ENCODE measurements at regions not wholly inside any gene's neighbourhood (a gene's known extent, or its start where the extent isn't known, plus 50 kb on each side); places are given as distances from the start of the nearest gene placed in this dataset.
A peak's percentile ranks its signal among the peaks of the same experiment; 100 is the strongest.

DNA sequence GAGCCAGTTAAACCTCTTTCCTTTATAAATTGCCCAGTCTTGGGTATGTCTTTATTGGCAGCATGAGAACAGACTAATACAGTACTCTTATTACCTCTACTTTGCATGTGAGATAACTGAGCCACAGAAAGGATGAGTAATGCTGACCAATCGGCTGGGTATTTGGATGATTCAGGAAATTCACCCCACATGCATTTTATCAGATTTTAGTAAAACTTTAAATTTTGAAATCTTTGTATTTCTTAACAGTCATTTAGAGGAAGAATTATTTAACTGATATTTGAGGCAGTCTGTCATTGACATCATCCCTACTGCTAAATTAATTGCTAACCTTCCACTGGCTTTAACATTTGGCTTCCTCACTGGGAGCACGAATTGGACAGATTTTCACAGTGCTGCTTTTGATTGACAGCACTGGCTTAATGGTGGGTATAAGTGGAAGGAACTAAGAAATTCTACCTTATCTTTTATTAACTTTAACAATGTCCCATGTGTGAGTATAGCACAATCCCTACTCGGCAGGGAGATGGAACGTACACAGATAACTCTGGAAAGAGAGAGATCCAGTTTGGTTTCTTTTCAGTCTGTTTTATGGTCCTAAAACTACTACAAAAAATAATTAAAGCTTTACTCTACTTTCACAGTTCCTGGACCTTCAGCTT is 261.0 kb downstream of the DACT1 start:
- ATAC-seq: peak; percentile 97
- TF ChIP-seq CREB5 (CRISPR knock-in tag; IDR thresholded peaks at IDR 0.05; ENCODE audit: low read depth) (peak; percentile 84; the same call in 1 of the 2 replicates), TCF4 (CRISPR knock-in tag; IDR thresholded peaks at IDR 0.05; ENCODE audit: borderline replicate concordance) (no peak), ARNTL (CRISPR knock-in tag; IDR thresholded peaks at IDR 0.05; ENCODE audit: borderline replicate concordance, low read depth) (no peak), ISL1 (CRISPR knock-in tag; IDR thresholded peaks at IDR 0.05) (peak; percentile 91), PATZ1 (CRISPR knock-in tag; IDR thresholded peaks at IDR 0.05; ENCODE audit: borderline replicate concordance) (peak; percentile 73; the same call in 1 of the 2 replicates)
- TF ChIP-seq, protein P1, sequence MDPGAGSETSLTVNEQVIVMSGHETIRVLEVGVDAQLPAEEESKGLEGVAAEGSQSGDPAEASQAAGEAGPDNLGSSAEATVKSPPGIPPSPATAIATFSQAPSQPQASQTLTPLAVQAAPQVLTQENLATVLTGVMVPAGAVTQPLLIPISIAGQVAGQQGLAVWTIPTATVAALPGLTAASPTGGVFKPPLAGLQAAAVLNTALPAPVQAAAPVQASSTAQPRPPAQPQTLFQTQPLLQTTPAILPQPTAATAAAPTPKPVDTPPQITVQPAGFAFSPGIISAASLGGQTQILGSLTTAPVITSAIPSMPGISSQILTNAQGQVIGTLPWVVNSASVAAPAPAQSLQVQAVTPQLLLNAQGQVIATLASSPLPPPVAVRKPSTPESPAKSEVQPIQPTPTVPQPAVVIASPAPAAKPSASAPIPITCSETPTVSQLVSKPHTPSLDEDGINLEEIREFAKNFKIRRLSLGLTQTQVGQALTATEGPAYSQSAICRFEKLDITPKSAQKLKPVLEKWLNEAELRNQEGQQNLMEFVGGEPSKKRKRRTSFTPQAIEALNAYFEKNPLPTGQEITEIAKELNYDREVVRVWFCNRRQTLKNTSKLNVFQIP (CRISPR knock-in tag; IDR thresholded peaks at IDR 0.05; ENCODE audit: borderline replicate concordance, low read depth): no peak

DNA sequence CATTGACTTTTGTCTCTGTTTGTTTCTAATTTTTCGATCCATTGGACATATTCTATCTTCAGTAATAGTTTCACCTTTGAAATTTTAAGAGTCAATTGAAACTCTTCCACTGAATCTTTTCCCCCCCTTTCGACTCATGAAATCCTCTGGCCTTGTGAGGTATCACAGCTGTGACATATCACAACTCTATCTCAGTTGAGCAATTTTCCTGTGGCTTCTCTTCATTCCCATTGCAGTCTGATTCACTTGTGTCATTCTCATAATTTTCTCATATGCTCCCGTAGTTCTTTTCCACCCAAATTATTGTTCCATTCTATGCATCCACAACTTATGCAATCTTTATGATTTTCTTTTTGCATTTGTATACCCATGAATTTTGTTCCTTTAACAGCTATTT is 261.6 kb downstream of the DACT1 start:
- ATAC-seq: peak; percentile 62
- TF ChIP-seq TCF4 (CRISPR knock-in tag; IDR thresholded peaks at IDR 0.05; ENCODE audit: borderline replicate concordance): no peak
- no peak for TF ChIP-seq CSDC2 (CRISPR knock-in tag; IDR thresholded peaks at IDR 0.05)
- TF ChIP-seq, protein P2, sequence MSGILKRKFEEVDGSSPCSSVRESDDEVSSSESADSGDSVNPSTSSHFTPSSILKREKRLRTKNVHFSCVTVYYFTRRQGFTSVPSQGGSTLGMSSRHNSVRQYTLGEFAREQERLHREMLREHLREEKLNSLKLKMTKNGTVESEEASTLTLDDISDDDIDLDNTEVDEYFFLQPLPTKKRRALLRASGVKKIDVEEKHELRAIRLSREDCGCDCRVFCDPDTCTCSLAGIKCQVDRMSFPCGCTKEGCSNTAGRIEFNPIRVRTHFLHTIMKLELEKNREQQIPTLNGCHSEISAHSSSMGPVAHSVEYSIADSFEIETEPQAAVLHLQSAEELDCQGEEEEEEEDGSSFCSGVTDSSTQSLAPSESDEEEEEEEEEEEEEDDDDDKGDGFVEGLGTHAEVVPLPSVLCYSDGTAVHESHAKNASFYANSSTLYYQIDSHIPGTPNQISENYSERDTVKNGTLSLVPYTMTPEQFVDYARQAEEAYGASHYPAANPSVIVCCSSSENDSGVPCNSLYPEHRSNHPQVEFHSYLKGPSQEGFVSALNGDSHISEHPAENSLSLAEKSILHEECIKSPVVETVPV (CRISPR knock-in tag; IDR thresholded peaks at IDR 0.05): no peak
- TF ChIP-seq, protein P3, sequence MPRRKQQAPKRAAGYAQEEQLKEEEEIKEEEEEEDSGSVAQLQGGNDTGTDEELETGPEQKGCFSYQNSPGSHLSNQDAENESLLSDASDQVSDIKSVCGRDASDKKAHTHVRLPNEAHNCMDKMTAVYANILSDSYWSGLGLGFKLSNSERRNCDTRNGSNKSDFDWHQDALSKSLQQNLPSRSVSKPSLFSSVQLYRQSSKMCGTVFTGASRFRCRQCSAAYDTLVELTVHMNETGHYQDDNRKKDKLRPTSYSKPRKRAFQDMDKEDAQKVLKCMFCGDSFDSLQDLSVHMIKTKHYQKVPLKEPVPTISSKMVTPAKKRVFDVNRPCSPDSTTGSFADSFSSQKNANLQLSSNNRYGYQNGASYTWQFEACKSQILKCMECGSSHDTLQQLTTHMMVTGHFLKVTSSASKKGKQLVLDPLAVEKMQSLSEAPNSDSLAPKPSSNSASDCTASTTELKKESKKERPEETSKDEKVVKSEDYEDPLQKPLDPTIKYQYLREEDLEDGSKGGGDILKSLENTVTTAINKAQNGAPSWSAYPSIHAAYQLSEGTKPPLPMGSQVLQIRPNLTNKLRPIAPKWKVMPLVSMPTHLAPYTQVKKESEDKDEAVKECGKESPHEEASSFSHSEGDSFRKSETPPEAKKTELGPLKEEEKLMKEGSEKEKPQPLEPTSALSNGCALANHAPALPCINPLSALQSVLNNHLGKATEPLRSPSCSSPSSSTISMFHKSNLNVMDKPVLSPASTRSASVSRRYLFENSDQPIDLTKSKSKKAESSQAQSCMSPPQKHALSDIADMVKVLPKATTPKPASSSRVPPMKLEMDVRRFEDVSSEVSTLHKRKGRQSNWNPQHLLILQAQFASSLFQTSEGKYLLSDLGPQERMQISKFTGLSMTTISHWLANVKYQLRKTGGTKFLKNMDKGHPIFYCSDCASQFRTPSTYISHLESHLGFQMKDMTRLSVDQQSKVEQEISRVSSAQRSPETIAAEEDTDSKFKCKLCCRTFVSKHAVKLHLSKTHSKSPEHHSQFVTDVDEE (CRISPR knock-in tag; IDR thresholded peaks at IDR 0.05): no peak

DNA sequence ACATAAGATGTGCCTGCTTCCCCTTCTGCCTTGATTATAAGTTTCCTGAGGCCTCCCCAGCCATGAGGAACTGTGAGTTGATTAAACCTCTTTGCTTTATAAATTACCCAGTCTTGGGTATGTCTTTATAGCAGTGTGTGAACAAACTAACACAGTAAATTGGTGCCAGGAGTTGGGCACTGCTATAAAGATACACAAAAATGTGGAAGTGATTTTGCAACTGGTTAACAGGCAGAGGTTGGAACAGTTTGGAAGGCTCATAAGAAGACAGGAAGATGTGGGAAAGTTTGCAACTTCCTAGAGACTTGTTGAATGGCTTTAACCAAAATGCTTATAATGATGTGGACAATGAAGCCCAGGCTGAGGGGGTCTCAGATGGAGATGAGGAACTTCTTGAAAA is 264.1 kb downstream of the DACT1 start:
- ATAC-seq: no peak

GRCh38 chr14:58904776-58905175 is 267.0 kb downstream of the DACT1 start:
- TF ChIP-seq RARB (CRISPR knock-in tag; IDR thresholded peaks at IDR 0.05): no peak

More for the DNA sequence above, 264.1 kb downstream of the DACT1 start:
- no peak for TF ChIP-seq OSR1 (CRISPR knock-in tag; IDR thresholded peaks at IDR 0.05)
- no peak for TF ChIP-seq BACH2 (CRISPR knock-in tag; IDR thresholded peaks at IDR 0.05; ENCODE audit: borderline replicate concordance)
- TF ChIP-seq RARB (CRISPR knock-in tag; IDR thresholded peaks at IDR 0.05): no peak
- TF ChIP-seq, protein P1 (CRISPR knock-in tag; IDR thresholded peaks at IDR 0.05; ENCODE audit: borderline replicate concordance, low read depth): no peak
- no peak for TF ChIP-seq ZNF565 (CRISPR knock-in tag; conservative IDR thresholded peaks at IDR 0.05; ENCODE audit: low read depth)
- no peak for TF ChIP-seq ESRRG (CRISPR knock-in tag; IDR thresholded peaks at IDR 0.05)

More at GRCh38 chr14:58904776-58905175, 267.0 kb downstream of the DACT1 start:
- ATAC-seq: no peak
